ENCODE measurements at regions not wholly inside any gene's neighbourhood (a gene's known extent, or its start where the extent isn't known, plus 50 kb on each side); places are given as distances from the start of the nearest gene placed in this dataset.

- H3K9me2 ChIP-seq (replicated peaks; ENCODE audit: insufficient read depth, low read length), result no peaks in the 10 kb centered on the region
- H3K79me2 ChIP-seq (ENCODE audit: insufficient read depth, low read length), result no peaks in the 10 kb centered on the region
- H3K4me3 ChIP-seq (ENCODE audit: insufficient read depth, low read length, poor library complexity, severe bottlenecking), result no peak overlapping the region
- no peaks in the 10 kb centered on the region for H3K27me3 ChIP-seq (ENCODE audit: low read length)
- H3K9me3 ChIP-seq (ENCODE audit: insufficient read depth, low read length), result no peaks in the 10 kb centered on the region
- no peak overlapping the region for H3K9ac ChIP-seq (ENCODE audit: low read length)
- no peak overlapping the region for H2AFZ ChIP-seq (ENCODE audit: low read depth, low read length, severe bottlenecking)
- no peak overlapping the region for H3K27ac ChIP-seq (ENCODE audit: low read depth, low read length)
- H3K36me3 ChIP-seq (ENCODE audit: low read length), result no peaks in the 10 kb centered on the region
- H4K20me1 ChIP-seq (ENCODE audit: low read depth, low read length), result no peaks in the 10 kb centered on the region
- H3K4me2 ChIP-seq (ENCODE audit: low read depth, low read length, poor library complexity, severe bottlenecking), result no peak overlapping the region
- H3F3A ChIP-seq (ENCODE audit: insufficient read depth), result no peaks in the 10 kb centered on the region
- TF ChIP-seq EZH2phosphoT487 (conservative IDR thresholded peaks at IDR 0.05; ENCODE audit: low read length) (no peak), CTCF (IDR thresholded peaks at IDR 0.05; ENCODE audit: insufficient read depth, low read length, poor library complexity, severe bottlenecking) (no peak)
Observed at GRCh38 chr17:55645361-55645760, 77.3 kb downstream of the TMEM100 start.

DNA sequence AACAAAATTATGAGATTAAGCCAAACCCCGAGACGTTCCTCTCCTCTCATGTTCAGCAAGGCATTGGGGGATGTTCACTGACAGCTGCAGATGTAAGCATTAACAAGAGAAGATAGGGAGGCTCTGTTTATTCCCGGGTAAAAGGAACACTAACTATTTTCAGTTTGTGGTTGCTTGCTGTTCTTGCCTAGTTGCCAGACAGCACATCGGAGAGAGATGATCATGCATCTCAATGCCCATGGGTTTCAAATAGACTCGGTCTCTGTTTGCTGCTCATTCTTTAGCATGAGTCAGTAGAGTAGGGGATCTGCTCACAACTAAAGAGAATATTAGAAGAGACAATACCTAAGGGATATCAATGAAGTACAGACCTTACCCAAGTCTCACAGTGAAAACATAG is 78.3 kb downstream of the TMEM100 start:
- Histone ChIP-seq H3K27me3 (ENCODE audit: low read length) (no peaks in the 10 kb centered on the region), H3K36me3 (ENCODE audit: low read length) (no peaks in the 10 kb centered on the region), H4K20me1 (ENCODE audit: low read depth, low read length) (no peaks in the 10 kb centered on the region), H3K4me2 (ENCODE audit: low read depth, low read length, poor library complexity, severe bottlenecking) (no peak overlapping the region), H3K4me3 (ENCODE audit: insufficient read depth, low read length, poor library complexity, severe bottlenecking) (no peak overlapping the region), H3K9ac (ENCODE audit: low read length) (no peak overlapping the region), H3K9me2 (replicated peaks; ENCODE audit: insufficient read depth, low read length) (no peaks in the 10 kb centered on the region), H3K9me3 (ENCODE audit: insufficient read depth, low read length) (no peaks in the 10 kb centered on the region), H2AFZ (ENCODE audit: low read depth, low read length, severe bottlenecking) (no peak overlapping the region), H3K79me2 (ENCODE audit: insufficient read depth, low read length) (no peaks in the 10 kb centered on the region), H3K27ac (ENCODE audit: low read depth, low read length) (no peak overlapping the region), H3F3A (ENCODE audit: insufficient read depth) (no peaks in the 10 kb centered on the region)
- TF ChIP-seq CTCF (IDR thresholded peaks at IDR 0.05; ENCODE audit: insufficient read depth, low read length, poor library complexity, severe bottlenecking), result no peak
- no peak for TF ChIP-seq EZH2phosphoT487 (conservative IDR thresholded peaks at IDR 0.05; ENCODE audit: low read length)

DNA sequence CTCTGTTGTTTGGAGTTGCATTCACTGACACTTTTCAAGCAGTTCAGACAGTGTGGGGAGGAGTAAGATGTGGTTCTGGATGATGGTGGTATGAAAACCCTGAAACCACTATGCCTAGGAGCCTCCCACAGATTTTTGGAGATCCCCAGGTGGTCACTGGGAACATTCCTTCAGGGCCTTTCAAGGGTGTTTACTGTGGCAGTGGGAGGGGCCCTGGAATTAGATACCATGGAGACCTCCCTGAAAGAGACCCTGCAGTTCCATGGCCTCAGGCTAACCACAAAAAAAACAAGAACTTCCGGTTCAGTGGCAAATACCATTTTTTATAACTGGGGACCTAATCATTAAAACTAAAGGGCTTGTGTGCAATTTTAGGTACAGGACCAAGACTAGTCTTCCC is 79.9 kb downstream of the TMEM100 start:
- H3K27ac ChIP-seq (ENCODE audit: low read depth, low read length), result no peak overlapping the region
- no peak overlapping the region for H3K4me2 ChIP-seq (ENCODE audit: low read depth, low read length, poor library complexity, severe bottlenecking)
- no peak overlapping the region for H2AFZ ChIP-seq (ENCODE audit: low read depth, low read length, severe bottlenecking)

More for the DNA sequence above, 79.9 kb downstream of the TMEM100 start:
- H3K36me3 ChIP-seq (ENCODE audit: low read length), result no peaks in the 10 kb centered on the region
- no peaks in the 10 kb centered on the region for H3K9me2 ChIP-seq (replicated peaks; ENCODE audit: insufficient read depth, low read length)
- TF ChIP-seq CTCF (IDR thresholded peaks at IDR 0.05; ENCODE audit: insufficient read depth, low read length, poor library complexity, severe bottlenecking) (no peak), EZH2phosphoT487 (conservative IDR thresholded peaks at IDR 0.05; ENCODE audit: low read length) (no peak)
- no peak overlapping the region for H3K9ac ChIP-seq (ENCODE audit: low read length)
- H3K4me3 ChIP-seq (ENCODE audit: insufficient read depth, low read length, poor library complexity, severe bottlenecking), result no peak overlapping the region
- no peaks in the 10 kb centered on the region for H3K79me2 ChIP-seq (ENCODE audit: insufficient read depth, low read length)
- no peaks in the 10 kb centered on the region for H4K20me1 ChIP-seq (ENCODE audit: low read depth, low read length)
- no peaks in the 10 kb centered on the region for H3K9me3 ChIP-seq (ENCODE audit: insufficient read depth, low read length)
- no peaks in the 10 kb centered on the region for H3K27me3 ChIP-seq (ENCODE audit: low read length)
- H3F3A ChIP-seq (ENCODE audit: insufficient read depth), result no peaks in the 10 kb centered on the region

Measured in SU-DHL-6 (cell line).